GM23338 (cell line): ENCODE measurements at regions not wholly inside any gene's neighbourhood (a gene's known extent, or its start where the extent isn't known, plus 50 kb on each side); places are given as distances from the start of the nearest gene placed in this dataset.

Source experiments
- ATAC-seq: fragments of 200-7000 bp; cut with Tn5 transposase; 3 replicates; pipeline ENCODE4 v1.9.1; 2020
- DNase-seq: peaks from one replicate; pipeline ENCODE4 v3.0.0-alpha.2; 2015; ENCODE audit warnings: low spot score
- H2AFZ ChIP-seq: fragments of 200-600 bp; sonication (generic); 2 replicates; pipeline ENCODE4 v1.8.0; 2016; ENCODE audit warnings: antibody characterized with exemption, mild to moderate bottlenecking, moderate library complexity
- H3F3A ChIP-seq: fragments of 200-600 bp; sonication (generic); replicated peaks from 2 replicates; pipeline ENCODE4 v1.8.0; 2017; ENCODE audit warnings: antibody characterized with exemption, mixed run types, low read depth
- H3K27ac ChIP-seq: fragments of 200-600 bp; sonication (generic); 2 replicates; pipeline ENCODE4 v1.6.1; 2016; ENCODE audit warnings: low read depth
- H3K27me3 ChIP-seq: fragments of 200-600 bp; sonication (generic); 2 replicates; pipeline ENCODE4 v1.8.0; 2016; ENCODE audit warnings: mild to moderate bottlenecking, mixed run types, moderate library complexity; ENCODE audit not compliant: insufficient read depth
- H3K36me3 ChIP-seq: fragments of 200-600 bp; sonication (generic); 2 replicates; pipeline ENCODE4 v1.8.0; 2016; ENCODE audit warnings: mild to moderate bottlenecking; ENCODE audit not compliant: insufficient read depth
- H3K4me1 ChIP-seq: fragments of 200-600 bp; sonication (generic); 2 replicates; pipeline ENCODE4 v1.8.0; 2016; ENCODE audit warnings: mild to moderate bottlenecking, moderate library complexity; ENCODE audit not compliant: insufficient read depth
- H3K4me2 ChIP-seq: fragments of 200-600 bp; sonication (generic); 2 replicates; pipeline ENCODE4 v1.7.1; 2017; ENCODE audit warnings: mixed run types
- H3K4me3 ChIP-seq: fragments of 200-600 bp; sonication (generic); 2 replicates; pipeline ENCODE4 v1.6.1; 2016; ENCODE audit warnings: mixed run types
- H3K79me2 ChIP-seq: fragments of 200-600 bp; sonication (generic); replicated peaks from 2 replicates; pipeline ENCODE4 v1.8.0; 2017; ENCODE audit warnings: mild to moderate bottlenecking; ENCODE audit not compliant: insufficient read depth
- H3K9me2 ChIP-seq: fragments of 200-600 bp; sonication (generic); 2 replicates; pipeline ENCODE4 v1.8.0; 2017; ENCODE audit not compliant: insufficient read depth
- H4K20me1 ChIP-seq: fragments of 200-600 bp; sonication (generic); replicated peaks from 2 replicates; pipeline ENCODE4 v1.8.0; 2017; ENCODE audit warnings: mild to moderate bottlenecking; ENCODE audit not compliant: insufficient read depth
- H3K27ac Mint-ChIP-seq: 2 replicates; pipeline ENCODE4 v1.8.0; 2020; ENCODE audit warnings: inconsistent platforms, mild to moderate bottlenecking, moderate library complexity, mixed read lengths
- H3K27me3 Mint-ChIP-seq: 3 replicates; pipeline ENCODE4 v1.8.0; 2022; ENCODE audit warnings: low read depth, mild to moderate bottlenecking, moderate library complexity, mixed read lengths, inconsistent platforms; ENCODE audit not compliant: insufficient read depth, poor library complexity
- H3K36me3 Mint-ChIP-seq: 3 replicates; pipeline ENCODE4 v1.8.0; 2021; ENCODE audit warnings: low read depth, mild to moderate bottlenecking, inconsistent platforms, moderate library complexity, mixed read lengths
- H3K4me1 Mint-ChIP-seq: 3 replicates; pipeline ENCODE4 v1.8.0; 2020; ENCODE audit warnings: mild to moderate bottlenecking, inconsistent platforms, mixed read lengths
- H3K4me3 Mint-ChIP-seq: 3 replicates; pipeline ENCODE4 v1.8.0; 2021; ENCODE audit warnings: moderate library complexity, mild to moderate bottlenecking, inconsistent platforms, mixed read lengths
- H3K9me3 Mint-ChIP-seq: 3 replicates; pipeline ENCODE4 v1.8.0; 2020; ENCODE audit warnings: moderate library complexity, mild to moderate bottlenecking, inconsistent platforms, mixed read lengths
- CREB1 ChIP-seq: fragments of 250-450 bp; sonication (Bioruptor Pico); IDR thresholded peaks from 2 replicates; pipeline ENCODE4 v1.5.0; 2020; ENCODE audit warnings: low read depth, mild to moderate bottlenecking, moderate library complexity
- CTCF ChIP-seq, 2 experiments: fragments of 200-600 bp in 1 of 2; sonication (generic) in 1 of 2; conservative IDR thresholded peaks; 2 replicates each; pipeline versions ENCODE4 v1.5.1 to v1.6.1; 2016 to 2017; ENCODE audit warnings: antibody characterized with exemption in 2 of 2, low read depth in 2 of 2, mild to moderate bottlenecking in 2 of 2, moderate library complexity in 1 of 2
- ETS1 ChIP-seq: IDR thresholded peaks from 2 replicates; pipeline ENCODE4 v1.6.1; 2016; ENCODE audit warnings: antibody characterized with exemption
- EZH2 ChIP-seq: fragments of 200-600 bp; sonication (generic); IDR thresholded peaks from one replicate; pipeline ENCODE4 v1.8.0; 2017; ENCODE audit warnings: antibody characterized with exemption, mild to moderate bottlenecking, low read depth; ENCODE audit not compliant: unreplicated experiment
- EZH2phosphoT487 ChIP-seq: fragments of 200-600 bp; sonication (generic); IDR thresholded peaks from one replicate; pipeline ENCODE4 v1.8.1; 2018; ENCODE audit warnings: antibody characterized with exemption; ENCODE audit not compliant: unreplicated experiment
- JUNB ChIP-seq: IDR thresholded peaks from one replicate; pipeline ENCODE4 v1.6.1; 2016; ENCODE audit warnings: antibody characterized with exemption; ENCODE audit not compliant: unreplicated experiment
- NANOG ChIP-seq: IDR thresholded peaks from 2 replicates; pipeline ENCODE4 v1.6.1; 2016; ENCODE audit warnings: antibody characterized with exemption, borderline replicate concordance
- POLR2AphosphoS5 ChIP-seq: IDR thresholded peaks from 2 replicates; pipeline ENCODE4 v1.6.1; 2016; ENCODE audit warnings: antibody characterized with exemption, low read depth
- REST ChIP-seq: IDR thresholded peaks from one replicate; pipeline ENCODE4 v1.6.1; 2018; ENCODE audit warnings: antibody characterized with exemption; ENCODE audit not compliant: unreplicated experiment
- STAT1 ChIP-seq: IDR thresholded peaks from one replicate; pipeline ENCODE4 v1.6.1; 2016; ENCODE audit warnings: antibody characterized with exemption; ENCODE audit not compliant: unreplicated experiment
- ZNF114 ChIP-seq: fragments of 250-450 bp; sonication (Bioruptor Pico); IDR thresholded peaks from 2 replicates; pipeline ENCODE4 v1.5.0; 2020; ENCODE audit warnings: mild to moderate bottlenecking, moderate library complexity
- ZNF331 ChIP-seq: fragments of 250-450 bp; sonication (Bioruptor Pico); IDR thresholded peaks from 2 replicates; pipeline ENCODE4 v1.5.0; 2020; ENCODE audit warnings: low read depth, mild to moderate bottlenecking, moderate library complexity
- ZNF462 ChIP-seq: fragments of 250-450 bp; sonication (Bioruptor Pico); IDR thresholded peaks from 2 replicates; pipeline ENCODE4 v1.5.0; 2020; ENCODE audit warnings: mild to moderate bottlenecking, moderate library complexity

- Histone ChIP-seq H3K4me1 (no peaks in the 10 kb centered on the region), H3K4me2 (no peak overlapping the region), H3K27ac (no peak overlapping the region), H3K27me3 (no peaks in the 10 kb centered on the region), H2AFZ (no peak overlapping the region), H3K4me3 (no peak overlapping the region), H4K20me1 (no peaks in the 10 kb centered on the region), H3F3A (no peaks in the 10 kb centered on the region), H3K79me2 (no peaks in the 10 kb centered on the region), H3K36me3 (peaks cover 4% of the 10 kb centered on the region; the same call in 1 of the 2 replicates), H3K9me2 (no peaks in the 10 kb centered on the region; the same call in 1 of the 2 replicates)
- TF ChIP-seq EZH2 = no peak
- TF ChIP-seq CREB1 (CRISPR knock-in tag) = no peak
- no peak for TF ChIP-seq ZNF114 (CRISPR knock-in tag)
- TF ChIP-seq REST = no peak
- no peak for TF ChIP-seq POLR2AphosphoS5
- TF ChIP-seq ZNF331 (CRISPR knock-in tag) = no peak
- TF ChIP-seq ETS1 = no peak
- TF ChIP-seq NANOG = no peak
- TF ChIP-seq EZH2phosphoT487 = no peak
- no peak for TF ChIP-seq CTCF (conservative IDR thresholded peaks at IDR 0.05; ENCODE audit: low read depth in 2 of 2)
- TF ChIP-seq STAT1 = no peak
- no peak for TF ChIP-seq JUNB
- TF ChIP-seq ZNF462 (CRISPR knock-in tag) = no peak
- Mint-ChIP-seq H3K27me3 (no peaks in the 10 kb centered on the region), H3K9me3 (peaks cover 64% of the 10 kb centered on the region), H3K27ac (no peak overlapping the region), H3K36me3 (peaks cover 3% of the 10 kb centered on the region; the same call in 1 of the 3 replicates), H3K4me3 (no peak overlapping the region), H3K4me1 (no peaks in the 10 kb centered on the region)
- DNase-seq (no peak), ATAC-seq (no peak)
Measured at GRCh38 chr9:101897196-101897595, 158.7 kb upstream of the GRIN3A start.
